ENCODE measurements at regions not wholly inside any gene's neighbourhood (a gene's known extent, or its start where the extent isn't known, plus 50 kb on each side); places are given as distances from the start of the nearest gene placed in this dataset.

DNA sequence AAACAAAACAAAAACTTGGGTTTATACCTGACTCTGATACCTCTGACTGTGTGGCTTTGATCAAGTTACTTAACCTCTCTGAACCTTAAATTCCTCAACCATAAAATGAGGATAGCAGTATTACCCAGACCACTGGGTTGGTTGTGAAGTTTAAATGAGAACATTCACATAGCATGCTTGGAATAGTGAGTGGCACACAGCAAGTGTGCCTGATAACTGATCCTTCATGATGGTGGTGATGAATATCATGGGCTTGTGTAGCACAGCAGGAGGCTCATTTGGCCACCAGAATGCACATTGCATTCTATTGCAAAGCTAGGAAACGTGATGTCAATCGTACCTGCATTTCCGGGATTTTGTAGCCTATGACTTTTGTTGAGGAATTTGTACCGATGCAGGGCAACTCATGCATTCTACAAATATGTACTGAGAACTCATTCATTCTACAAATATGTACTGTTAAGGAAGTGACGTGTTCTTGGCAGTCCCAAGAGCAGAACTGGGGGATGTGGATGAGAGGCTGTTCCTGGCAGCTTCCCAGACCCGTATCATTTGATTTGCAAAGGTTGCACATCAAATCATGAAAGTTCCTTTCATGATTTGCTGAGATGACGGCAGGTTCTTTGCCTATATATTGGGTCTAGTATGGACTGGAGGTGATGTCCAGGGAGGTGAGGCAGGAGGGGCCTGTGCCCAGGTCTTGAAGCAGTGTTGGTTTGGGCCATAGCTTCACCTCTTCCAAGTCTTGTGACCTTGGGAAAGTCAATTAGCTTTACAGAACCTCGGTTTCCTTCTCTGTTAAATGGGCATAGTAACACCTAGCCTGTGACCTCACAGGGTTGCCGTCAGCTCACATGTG, 94.6 kb upstream of the SMNDC1 start:
- DNase-seq, result no peak

GRCh38 chr10:110399965-110400933, 95.5 kb upstream of the SMNDC1 start:
- no peak for DNase-seq

GRCh38 chr10:110401401-110402076, 96.2 kb upstream of the DUSP5 start:
- no peak for DNase-seq

DNA sequence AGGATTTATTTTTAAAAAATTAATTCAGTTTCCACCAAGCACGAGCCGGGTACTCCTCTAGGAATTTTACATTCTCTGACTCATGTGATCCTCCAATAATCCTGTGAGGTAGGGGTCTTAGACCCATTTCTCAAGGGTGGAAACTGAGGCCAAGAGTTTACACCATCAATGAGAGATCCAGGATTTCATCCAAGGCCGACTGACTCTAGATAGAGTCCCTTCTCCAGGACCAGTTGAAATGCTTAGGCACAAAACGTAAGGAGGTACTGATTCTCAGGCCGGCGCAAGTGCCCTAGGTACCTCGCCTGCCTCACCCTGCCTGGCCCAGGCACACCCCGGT, 95.7 kb upstream of the DUSP5 start:
- no peak for DNase-seq

DNA sequence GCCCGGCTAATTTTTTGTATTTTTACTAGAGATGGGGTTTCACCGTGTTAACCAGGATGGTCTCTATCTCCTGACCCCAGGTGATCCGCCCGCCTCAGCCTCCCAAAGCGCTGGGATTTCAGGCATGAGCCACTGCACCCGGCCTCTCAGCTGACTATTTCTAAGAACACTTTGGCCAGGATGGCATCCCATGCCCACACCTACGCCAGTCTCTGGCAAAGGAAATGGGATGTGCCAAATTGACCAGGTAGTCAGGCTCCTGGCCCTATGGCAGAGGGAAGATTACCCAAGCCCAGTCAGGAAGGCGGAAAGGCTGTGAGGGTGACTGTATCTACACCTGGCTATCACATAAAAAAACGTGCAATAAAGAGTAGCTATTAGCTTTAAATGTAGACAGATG, 94.1 kb upstream of the DUSP5 start:
- DNase-seq, result no peak

DNA sequence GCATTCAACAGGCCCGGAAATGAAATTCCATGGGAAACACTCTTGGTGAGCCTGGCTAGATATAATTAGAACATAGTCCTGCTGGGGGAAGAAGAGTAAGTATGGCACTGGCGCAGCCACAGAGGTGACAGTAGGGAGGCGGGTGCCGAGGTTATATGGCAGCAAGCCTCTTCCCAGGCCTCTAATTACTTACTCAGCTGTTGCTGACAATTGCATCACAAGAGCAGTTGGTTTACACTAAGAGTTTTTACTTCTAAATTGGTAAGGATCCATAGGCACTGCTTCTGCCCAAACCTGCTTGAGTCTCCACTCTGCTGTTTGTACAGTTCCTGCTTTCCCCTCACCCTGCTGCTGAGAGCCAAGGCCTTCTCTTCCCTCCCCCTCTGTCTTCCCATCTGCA, 93.3 kb upstream of the DUSP5 start:
- DNase-seq, result no peak

- no peak for DNase-seq
These were observed 92.9 kb upstream of the DUSP5 start for GRCh38 chr10:110404825-110405224.

GRCh38 chr10:110405380-110405779, 92.3 kb upstream of the DUSP5 start:
- no peak for DNase-seq

DNA sequence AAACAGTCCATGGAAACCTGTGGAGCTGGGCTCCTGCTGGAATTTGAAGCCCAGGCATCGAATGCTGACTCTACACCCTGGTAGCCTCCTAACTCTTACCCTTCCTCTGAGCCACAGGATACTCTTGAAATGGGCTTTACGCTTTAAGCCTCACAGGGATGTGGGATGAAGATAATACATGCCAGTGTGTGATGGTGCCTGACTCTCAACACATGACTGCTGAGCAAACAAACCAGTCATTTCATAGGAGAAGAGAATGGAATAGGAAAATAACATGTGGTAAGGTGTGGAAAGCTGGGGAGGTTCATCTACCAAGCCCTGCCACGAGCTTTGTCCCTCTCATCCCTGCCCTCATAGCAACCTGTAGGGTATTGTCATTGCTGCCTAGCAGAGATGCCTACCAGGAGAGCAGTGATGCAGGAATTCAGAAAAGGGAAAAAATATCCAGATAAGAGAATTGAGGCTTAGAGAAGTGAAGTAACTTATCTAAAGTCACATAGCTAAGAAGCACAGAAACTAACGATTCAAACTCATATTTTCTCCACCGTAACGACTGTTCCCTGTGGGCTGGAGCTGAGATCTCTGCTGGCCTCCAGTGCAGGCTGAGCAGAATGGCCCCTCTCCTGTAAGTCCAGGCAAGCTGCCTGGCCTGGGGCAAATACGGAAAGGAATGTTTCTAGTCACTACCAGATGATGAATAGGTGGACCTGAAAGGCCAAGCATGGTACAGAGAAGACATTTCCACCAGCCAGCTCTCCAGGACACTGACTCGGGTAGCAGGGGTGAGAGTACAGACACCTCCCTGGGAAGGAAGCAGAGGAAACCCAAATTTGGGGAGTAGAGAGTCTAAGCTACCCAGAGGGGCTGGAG, 90.2 kb upstream of the DUSP5 start:
- DNase-seq, result peak; percentile 16

- DNase-seq, result no peak
These were observed 89.4 kb upstream of the DUSP5 start for GRCh38 chr10:110408203-110408871.

- DNase-seq, result no peak
These were observed 88.8 kb upstream of the DUSP5 start for GRCh38 chr10:110408943-110409342.

DNA sequence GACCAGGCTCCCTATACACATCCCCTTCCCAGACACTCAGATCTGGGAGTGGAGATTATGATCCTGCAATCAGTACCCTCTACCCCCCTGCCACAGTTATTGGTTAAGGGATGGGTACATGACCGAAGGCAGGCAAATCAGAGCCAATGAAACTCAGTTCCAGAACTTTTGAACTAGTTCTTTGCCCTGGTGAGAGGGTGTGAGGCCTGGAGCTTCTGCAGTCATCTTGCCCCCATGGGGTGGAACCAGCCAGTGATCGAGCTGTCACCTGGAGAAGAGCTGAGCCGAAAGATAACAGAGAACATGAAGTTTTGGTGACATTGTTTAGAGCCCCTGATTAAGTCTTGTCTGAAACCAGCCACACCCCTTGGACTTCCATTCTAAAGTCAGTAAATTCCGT, 88.2 kb upstream of the DUSP5 start:
- no peak for DNase-seq

GRCh38 chr10:110409926-110410325, 87.8 kb upstream of the DUSP5 start:
- no peak for DNase-seq

DNA sequence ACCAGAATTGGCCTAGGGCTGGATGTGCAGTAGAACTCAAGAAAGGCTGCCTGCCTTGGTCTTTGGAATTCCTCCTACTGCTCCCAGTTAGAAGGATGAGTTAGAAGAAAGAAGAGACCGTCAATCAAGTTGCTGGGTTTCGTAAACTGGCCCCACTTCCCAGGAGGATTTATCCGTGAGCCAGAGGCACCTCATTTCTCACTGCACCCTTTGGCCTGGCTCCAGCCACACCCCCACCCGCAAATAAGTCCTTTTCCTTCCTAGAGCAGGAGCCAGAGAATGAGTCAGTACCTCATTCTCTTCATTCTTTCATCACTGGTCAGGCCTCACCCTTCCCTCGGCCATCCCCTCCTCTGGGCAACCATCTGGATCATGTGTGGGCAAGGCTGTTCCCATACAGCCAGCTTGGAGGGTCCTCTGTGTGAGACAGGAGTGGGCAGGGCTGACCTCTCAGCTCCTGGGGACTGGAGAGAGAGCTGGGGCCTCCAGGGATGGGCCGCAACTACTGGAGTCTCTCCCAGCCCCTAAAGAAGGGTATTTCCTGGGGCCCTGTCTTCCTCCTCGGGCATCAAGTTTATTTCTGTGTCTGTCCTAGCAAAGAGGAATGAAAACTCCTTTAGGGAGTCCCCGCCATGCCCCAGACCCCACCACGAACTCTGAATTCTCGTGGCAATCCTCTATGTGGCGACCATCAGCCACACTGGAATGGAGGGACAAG, 87.2 kb upstream of the DUSP5 start:
- no peak for DNase-seq

DNA sequence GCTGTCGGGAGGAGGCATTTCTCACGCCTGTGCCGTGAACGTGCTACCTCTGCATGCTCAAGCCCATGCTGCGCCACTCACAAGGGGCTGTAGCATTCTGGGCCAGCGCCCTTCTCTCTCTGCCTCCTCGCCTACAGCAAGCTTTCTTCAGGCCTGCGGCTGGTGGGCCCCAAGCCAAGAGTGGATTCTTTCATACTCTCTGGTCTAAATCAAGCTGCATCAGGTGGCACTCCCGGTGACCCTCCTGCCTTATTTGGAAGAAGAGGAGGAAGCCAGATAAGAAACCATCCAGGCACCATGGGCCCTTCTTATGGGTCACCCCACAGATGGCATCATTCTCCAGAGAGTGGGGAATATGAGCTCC, 86.7 kb upstream of the DUSP5 start:
- no peak for DNase-seq

- DNase-seq, result no peak
These were observed 84.5 kb upstream of the DUSP5 start for GRCh38 chr10:110413049-110413783.

GRCh38 chr10:110413903-110414547, 83.7 kb upstream of the DUSP5 start:
- no peak for DNase-seq

- no peak for DNase-seq
These were observed 83.0 kb upstream of the DUSP5 start for GRCh38 chr10:110414548-110415309.

DNA sequence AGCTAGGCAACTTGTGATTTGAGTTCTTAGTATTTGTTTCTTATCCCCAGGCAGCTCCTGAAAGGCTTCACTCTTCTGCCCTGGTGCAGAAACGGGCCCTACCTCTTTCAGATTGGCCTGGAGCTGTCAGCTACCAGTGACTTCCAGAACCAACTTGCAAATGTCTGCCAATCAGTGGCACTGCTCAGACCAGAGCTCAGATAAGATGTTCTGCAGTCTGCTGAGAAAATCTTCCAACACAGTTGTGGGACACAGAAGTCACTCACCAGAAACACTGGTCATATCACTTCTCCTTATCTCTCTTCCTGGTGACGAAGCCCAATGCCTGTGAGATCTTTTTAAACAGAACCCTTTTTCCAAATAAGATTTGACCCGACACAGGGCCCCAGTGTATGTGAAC, 81.9 kb upstream of the DUSP5 start:
- no peak for DNase-seq
